ENCODE measurements at regions not wholly inside any gene's neighbourhood (a gene's known extent, or its start where the extent isn't known, plus 50 kb on each side); places are given as distances from the start of the nearest gene placed in this dataset.

DNA sequence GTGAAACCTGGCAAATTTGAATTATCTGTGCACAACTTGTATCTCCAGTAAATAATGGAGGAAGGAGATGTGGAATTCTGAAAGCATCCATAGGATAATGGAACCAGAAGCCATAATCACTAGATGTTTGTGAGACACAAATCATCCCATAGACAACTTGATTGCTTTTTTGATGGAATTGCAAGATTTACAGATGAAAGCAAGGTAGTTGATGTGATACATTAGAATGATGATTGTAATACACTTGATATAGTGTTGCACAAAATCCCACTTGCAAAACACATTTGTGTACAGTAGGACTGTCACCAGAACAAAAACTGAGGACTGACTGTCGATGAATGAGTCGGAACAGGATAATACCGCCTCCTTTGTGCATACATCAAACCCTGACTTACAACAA lies 178.3 kb downstream of the IRS2 start:
- dilution Hi-C loops (cut with HindIII; ENCODE audit: low sequenced_read_pairs, unreplicated experiment) (no loop called here), in situ Hi-C loops (cut with MboI; ENCODE audit: low sequenced_read_pairs) (no loop called here), intact Hi-C loops (cut with micrococcal nuclease) (no loop called here)
- no peak overlapping the region for H2BK5ac ChIP-seq (ENCODE audit: low read depth, low read length, poor library complexity, severe bottlenecking)
- H3K27me3 ChIP-seq (ENCODE audit: control insufficient read depth, insufficient read depth, low read length) = peaks cover 15% of the 10 kb centered on the region
- no peaks in the 10 kb centered on the region for H3K79me1 ChIP-seq (ENCODE audit: low read depth in 1 of 2, low read length in 2 of 2)
- H2AK5ac ChIP-seq (ENCODE audit: low read depth, low read length) = no peak overlapping the region
- H4K5ac ChIP-seq (ENCODE audit: low read depth, low read length) = no peak overlapping the region
- H3K36me3 ChIP-seq (ENCODE audit: control insufficient read depth, insufficient read depth, low read length) = no peaks in the 10 kb centered on the region
- H4K8ac ChIP-seq (ENCODE audit: low read depth in 2 of 2, low read length in 2 of 2) = no peak overlapping the region
- no peak overlapping the region for H3K56ac ChIP-seq (ENCODE audit: extremely low read depth, insufficient read depth, low read length)
- no peak overlapping the region for H3K4me3 ChIP-seq (ENCODE audit: insufficient read depth, low read depth, low read length)
- no peak overlapping the region for H2AK9ac ChIP-seq (replicated peaks; ENCODE audit: low read depth, low read length, poor library complexity)
- no peak for TF ChIP-seq POLR2A (IDR thresholded peaks at IDR 0.05; ENCODE audit: low read depth, low read length)
- TF ChIP-seq, protein P1, sequence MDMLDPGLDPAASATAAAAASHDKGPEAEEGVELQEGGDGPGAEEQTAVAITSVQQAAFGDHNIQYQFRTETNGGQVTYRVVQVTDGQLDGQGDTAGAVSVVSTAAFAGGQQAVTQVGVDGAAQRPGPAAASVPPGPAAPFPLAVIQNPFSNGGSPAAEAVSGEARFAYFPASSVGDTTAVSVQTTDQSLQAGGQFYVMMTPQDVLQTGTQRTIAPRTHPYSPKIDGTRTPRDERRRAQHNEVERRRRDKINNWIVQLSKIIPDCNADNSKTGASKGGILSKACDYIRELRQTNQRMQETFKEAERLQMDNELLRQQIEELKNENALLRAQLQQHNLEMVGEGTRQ (IDR thresholded peaks at IDR 0.05; ENCODE audit: low read depth, low read length) = no peak
- no peaks in the 10 kb centered on the region; the same call in 1 of the 2 replicates for H3K9me1 ChIP-seq (ENCODE audit: insufficient read depth, low read length)
- POLR2A ChIA-PET (ENCODE audit: unreplicated experiment) = no interaction called here
- no peak overlapping the region for H2BK120ac ChIP-seq (ENCODE audit: low read depth, low read length)
- BruUV-seq (replicated peaks) = no TSS peak
- H3K27ac ChIP-seq (ENCODE audit: insufficient read depth, low read length) = no peak overlapping the region
- no peak overlapping the region for H3K4ac ChIP-seq (ENCODE audit: low read depth, low read length)
- no peak overlapping the region for H3K18ac ChIP-seq (ENCODE audit: low read depth, low read length)
- CTCF ChIA-PET = no interaction called here
- no peak overlapping the region for H3K9ac ChIP-seq (ENCODE audit: low read depth, low read length)
- no peak overlapping the region for H2BK15ac ChIP-seq (ENCODE audit: low read depth, low read length)
- no peak overlapping the region for H4K91ac ChIP-seq (ENCODE audit: insufficient read depth, low read depth, low read length)
- H3K14ac ChIP-seq (replicated peaks; ENCODE audit: low read depth, low read length) = no peak overlapping the region
- no peak overlapping the region for H3K23ac ChIP-seq (ENCODE audit: low read depth, low read length)
- no peak overlapping the region for H2BK20ac ChIP-seq (ENCODE audit: low read depth, low read length)
- no peak for DNase-seq
- H3K4me2 ChIP-seq (ENCODE audit: low read depth, low read length) = no peak overlapping the region
- H4K20me1 ChIP-seq (ENCODE audit: insufficient read depth, low read length) = no peaks in the 10 kb centered on the region
- H3K9me3 ChIP-seq (ENCODE audit: control insufficient read depth, insufficient read depth, low read length) = no peaks in the 10 kb centered on the region
- WGBS, 2 experiments (ENCODE audit: extremely low coverage in 2 of 2, insufficient read length in 1 of 2) = no CpG with 5 or more reads among the region's 3 CpGs
- ATAC-seq (ENCODE audit: low read depth) = no peak
- H2AFZ ChIP-seq (replicated peaks; ENCODE audit: low read length, poor library complexity) = no peak overlapping the region
- H3K4me1 ChIP-seq (ENCODE audit: control insufficient read depth, insufficient read depth, low read length) = no peaks in the 10 kb centered on the region

Data from IMR-90 (cell line).